Fibroblast of gingiva (primary cell): ENCODE measurements at regions not wholly inside any gene's neighbourhood (a gene's known extent, or its start where the extent isn't known, plus 50 kb on each side); places are given as distances from the start of the nearest gene placed in this dataset.

Experiments
- DNase-seq: peaks from one replicate; pipeline ENCODE4 v3.0.0-alpha.2; 2011; ENCODE audit warnings: low read depth

DNA sequence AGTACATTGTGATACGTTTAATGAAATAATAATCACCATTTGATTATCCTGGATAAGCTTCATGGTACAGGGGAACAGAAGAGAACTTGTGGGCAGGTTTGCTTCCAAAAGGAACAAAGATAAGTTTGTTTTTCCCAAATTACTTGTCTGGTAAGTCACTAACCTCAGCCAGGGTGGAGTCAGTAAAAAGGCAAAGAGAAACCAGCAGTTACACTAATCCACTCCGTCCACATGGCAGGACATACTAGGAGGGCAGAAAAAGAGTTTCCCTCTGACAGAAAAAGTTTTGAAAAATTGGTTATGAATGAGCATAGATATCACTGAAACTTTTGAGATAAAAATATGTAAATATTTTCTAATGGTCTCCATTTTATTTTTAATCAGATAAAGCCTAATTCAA is 285.9 kb downstream of the IL15 start:
- DNase-seq: no peak

- no peak for DNase-seq
Observed at GRCh38 chr4:141926406-141926805, 290.0 kb downstream of the IL15 start.

DNA sequence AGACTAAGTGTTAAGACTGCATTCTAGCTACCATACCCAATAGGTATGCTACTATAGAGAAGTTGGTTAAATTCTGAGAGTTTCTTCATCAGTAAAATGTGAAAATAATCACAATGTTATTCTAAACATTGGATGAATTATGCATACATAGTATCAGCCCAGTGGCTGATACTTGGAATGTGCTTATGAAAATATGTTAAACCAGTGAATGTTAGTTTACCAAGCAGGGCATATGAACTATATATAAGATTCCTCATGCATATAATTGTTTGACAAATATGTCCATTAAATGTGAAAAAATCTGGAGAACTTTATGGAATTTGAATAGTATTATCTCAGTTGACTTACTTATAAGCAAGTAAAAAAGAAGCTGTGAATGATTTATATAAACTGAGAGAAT is 296.1 kb downstream of the IL15 start:
- no peak for DNase-seq

GRCh38 chr4:141933978-141934377 is 297.6 kb downstream of the IL15 start:
- DNase-seq: no peak

DNA sequence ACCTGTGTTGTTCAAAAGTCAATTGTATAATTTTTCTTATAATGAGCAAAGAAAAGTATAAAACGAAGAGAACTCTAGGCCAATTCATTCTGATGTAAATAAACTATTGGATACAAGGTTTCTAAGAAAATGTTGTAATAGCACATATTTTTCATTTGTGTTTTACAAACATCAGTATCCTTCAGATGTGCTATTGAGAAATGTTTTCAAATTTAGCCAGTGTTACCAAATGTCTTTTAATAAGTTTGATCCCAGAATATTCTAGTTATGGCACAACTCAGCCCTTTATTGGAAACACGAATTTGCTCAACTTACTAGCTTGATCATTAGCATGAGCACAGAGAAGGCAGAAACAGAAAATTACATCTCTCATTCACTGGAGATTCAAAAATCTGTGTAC is 319.3 kb downstream of the IL15 start:
- peak; percentile 70 for DNase-seq

DNA sequence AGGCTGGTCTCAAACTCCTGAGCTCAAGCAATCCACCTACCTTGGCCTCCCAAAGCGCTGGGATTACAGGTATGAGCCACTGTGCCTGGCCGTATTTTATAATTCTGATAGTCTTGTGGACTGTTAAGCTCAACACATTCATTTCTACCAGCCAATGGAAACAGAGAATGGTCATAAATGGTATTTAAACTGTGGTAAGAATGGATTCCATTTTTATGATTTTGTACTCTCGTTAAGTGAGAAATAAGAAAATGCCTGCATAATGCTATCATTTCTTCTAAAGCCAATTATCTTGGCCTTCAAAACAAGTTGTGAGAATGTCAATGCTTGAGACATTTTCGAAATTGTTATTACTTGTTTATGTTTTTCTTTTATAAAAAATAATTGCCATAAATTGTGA is 321.0 kb downstream of the IL15 start:
- no peak for DNase-seq

DNA sequence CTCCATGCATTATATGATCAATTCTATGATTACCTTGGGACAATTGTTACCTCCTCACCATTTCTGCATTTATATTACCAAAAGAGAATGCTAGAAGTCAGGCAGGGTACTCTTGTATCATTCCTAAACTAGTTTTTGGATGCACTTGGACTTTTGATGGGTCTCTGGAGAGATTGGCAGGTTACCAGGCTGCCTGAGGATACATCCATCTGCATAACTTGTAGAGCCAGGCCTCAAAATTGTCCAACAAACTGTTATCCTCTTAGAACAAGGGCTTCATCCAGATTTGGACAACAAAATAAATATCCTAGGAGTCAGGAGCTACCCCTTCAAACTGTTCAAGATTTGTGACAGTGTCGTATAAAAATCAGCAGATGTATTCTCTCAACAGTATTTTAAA is 326.1 kb downstream of the IL15 start:
- no peak for DNase-seq

DNA sequence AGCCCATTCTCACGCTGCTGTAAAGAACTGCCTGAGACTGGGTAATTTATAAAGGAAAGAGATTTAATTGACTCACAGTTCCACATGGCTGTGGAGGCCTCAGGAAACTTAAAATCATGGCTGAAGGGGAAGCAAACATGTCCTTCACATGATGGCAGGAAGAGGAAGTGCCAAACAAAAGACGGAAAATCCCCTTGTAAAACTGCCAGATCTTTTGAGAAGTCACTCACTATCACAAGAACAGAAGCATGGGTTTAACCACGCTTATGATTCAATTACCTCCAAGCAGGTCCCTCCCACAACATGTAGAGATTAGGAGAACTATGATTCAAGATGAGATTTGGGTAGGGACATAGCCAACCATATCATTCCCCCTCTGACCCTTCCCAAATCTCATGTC is 335.5 kb downstream of the IL15 start:
- no peak for DNase-seq

GRCh38 chr4:141972950-141973349 is 336.6 kb downstream of the IL15 start:
- DNase-seq: no peak
